Liver (tissue), 8 donors: ENCODE measurements at regions not wholly inside any gene's neighbourhood (a gene's known extent, or its start where the extent isn't known, plus 50 kb on each side); places are given as distances from the start of the nearest gene placed in this dataset.

Experiments used
- DNase-seq: peaks from one replicate; pipeline ENCODE4 v3.0.0-alpha.2; 2017; ENCODE audit warnings: low spot score
- H3K27ac ChIP-seq, 2 donors: one replicate each; pipeline ENCODE4 v1.7.0; 2013; ENCODE audit warnings: inconsistent platforms in 2 of 2, low read length in 2 of 2, control low read depth in 1 of 2, low read depth in 1 of 2, mild to moderate bottlenecking in 1 of 2
- H3K27me3 ChIP-seq, 4 donors: one replicate each; pipeline versions ENCODE4 v1.6.1 to v1.7.0; 2013; ENCODE audit warnings: low read length in 3 of 4, inconsistent platforms in 1 of 4, mild to moderate bottlenecking in 1 of 4, moderate library complexity in 1 of 4; ENCODE audit not compliant: control insufficient read depth in 4 of 4, insufficient read depth in 4 of 4
- H3K36me3 ChIP-seq, 4 donors: one replicate each; pipeline versions ENCODE4 v1.6.1 to v1.7.0; 2013; ENCODE audit warnings: low read length in 3 of 4, mild to moderate bottlenecking in 3 of 4, low read depth in 1 of 4, moderate library complexity in 1 of 4; ENCODE audit not compliant: control insufficient read depth in 4 of 4, insufficient read depth in 3 of 4
- H3K4me1 ChIP-seq, 4 donors: one replicate each; pipeline versions ENCODE4 v1.6.1 to v1.7.0; 2013; ENCODE audit warnings: low read length in 3 of 4, mild to moderate bottlenecking in 3 of 4, moderate library complexity in 1 of 4; ENCODE audit not compliant: control insufficient read depth in 4 of 4, insufficient read depth in 4 of 4
- H3K4me3 ChIP-seq, 3 donors: one replicate each; pipeline versions ENCODE4 v1.6.1 to v1.7.0; 2013; ENCODE audit warnings: low read length in 3 of 3, control low read depth in 1 of 3, low read depth in 1 of 3, mild to moderate bottlenecking in 1 of 3
- H3K9ac ChIP-seq, 2 donors: one replicate each; pipeline ENCODE4 v1.7.0; 2013; ENCODE audit warnings: low read length in 2 of 2, mild to moderate bottlenecking in 2 of 2, moderate library complexity in 2 of 2, control low read depth in 1 of 2, low read depth in 1 of 2
- H3K9me3 ChIP-seq, 4 donors: one replicate each; pipeline versions ENCODE4 v1.6.1 to v1.7.0; 2013; ENCODE audit warnings: low read length in 3 of 4; ENCODE audit not compliant: control insufficient read depth in 4 of 4
- EGR1 ChIP-seq, 2 donors: IDR thresholded peaks; 2 replicates each; pipeline ENCODE4 v1.6.1; 2016 to 2018; ENCODE audit warnings: antibody characterized with exemption in 2 of 2, low read depth in 2 of 2
- FOXA1 ChIP-seq: IDR thresholded peaks from 2 replicates; pipeline ENCODE4 v1.6.1; 2016; ENCODE audit warnings: antibody characterized with exemption
- FOXA2 ChIP-seq: IDR thresholded peaks from 2 replicates; pipeline ENCODE4 v1.6.1; 2016; ENCODE audit warnings: antibody characterized with exemption
- GABPA ChIP-seq, 2 donors: IDR thresholded peaks in 1 of 2; conservative IDR thresholded peaks in 1 of 2; 2 replicates each; pipeline ENCODE4 v1.6.1; 2016; ENCODE audit warnings: antibody characterized with exemption in 2 of 2, mild to moderate bottlenecking in 1 of 2, moderate library complexity in 1 of 2
- HNF4A ChIP-seq, 2 donors: conservative IDR thresholded peaks; 2 replicates each; pipeline ENCODE4 v1.6.1; 2016; ENCODE audit warnings: antibody characterized with exemption in 2 of 2, mild to moderate bottlenecking in 2 of 2
- RXRA ChIP-seq, 2 donors: IDR thresholded peaks; 2 replicates each; pipeline ENCODE4 v1.6.1; 2017 to 2018; ENCODE audit warnings: antibody characterized with exemption in 2 of 2, mild to moderate bottlenecking in 1 of 2
- SP1 ChIP-seq: IDR thresholded peaks from 2 replicates; pipeline ENCODE4 v1.6.1; 2018; ENCODE audit warnings: antibody characterized with exemption, mild to moderate bottlenecking
- WGBS: extraction: QIAGEN DNeasy Blood & Tissue Kit; methylation state at CpG from one replicate; pipeline ENCODE4 v1.1.7; 2013; 5-methylcytosine and 5-hydroxymethylcytosine counted together
- TF ChIP-seq, protein P1 (sequence below): fragments of 150-350 bp; IDR thresholded peaks from 2 replicates; pipeline ENCODE4 v1.5.1; 2017; ENCODE audit warnings: improper control_type of control experiment, low read depth, low read length; ENCODE audit not compliant: missing input control
- TF ChIP-seq, protein P2 (sequence below): IDR thresholded peaks from 2 replicates; pipeline ENCODE4 v1.6.1; 2016; ENCODE audit warnings: antibody characterized with exemption
- TF ChIP-seq, protein P3 (sequence below): IDR thresholded peaks from 2 replicates; pipeline ENCODE4 v1.6.1; 2016; ENCODE audit warnings: antibody characterized with exemption, mild to moderate bottlenecking
- donor health status: healthy.
- donor health status: healthy.
- donor health status: healthy.
- donor health status: healthy.
- donor health status: healthy.

DNA sequence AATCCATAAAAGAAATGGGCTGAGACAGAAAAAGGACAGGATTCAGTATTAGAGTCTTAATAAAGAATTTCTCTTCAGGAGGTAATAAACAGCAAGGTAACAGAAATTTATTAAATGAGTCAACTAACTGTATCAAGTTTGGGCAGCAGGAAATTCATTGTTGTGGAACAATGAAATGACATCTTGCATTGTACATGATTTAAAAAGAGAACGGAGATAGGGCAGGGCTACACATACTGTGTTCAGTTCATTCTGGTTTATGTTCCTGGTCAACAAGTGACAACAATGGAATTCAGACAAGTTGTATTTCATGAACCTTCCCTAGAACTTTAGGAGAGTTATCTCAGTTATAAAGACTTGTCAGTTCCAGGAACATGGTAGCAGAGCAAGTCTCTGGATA, 961.3 kb downstream of the SOCS6 start:
- Histone ChIP-seq H3K27ac (no peak overlapping the region), H3K36me3 (no peaks in the 10 kb centered on the region), H3K4me1 (no peaks in the 10 kb centered on the region), H3K4me3 (no peak overlapping the region), H3K9me3 (no peaks in the 10 kb centered on the region), H3K27me3 (no peaks in the 10 kb centered on the region), H3K9ac (no peak overlapping the region)
- no peak for TF ChIP-seq EGR1 (IDR thresholded peaks at IDR 0.05; ENCODE audit: low read depth in 2 of 2)
- no peak for TF ChIP-seq FOXA2
- TF ChIP-seq, protein P1, sequence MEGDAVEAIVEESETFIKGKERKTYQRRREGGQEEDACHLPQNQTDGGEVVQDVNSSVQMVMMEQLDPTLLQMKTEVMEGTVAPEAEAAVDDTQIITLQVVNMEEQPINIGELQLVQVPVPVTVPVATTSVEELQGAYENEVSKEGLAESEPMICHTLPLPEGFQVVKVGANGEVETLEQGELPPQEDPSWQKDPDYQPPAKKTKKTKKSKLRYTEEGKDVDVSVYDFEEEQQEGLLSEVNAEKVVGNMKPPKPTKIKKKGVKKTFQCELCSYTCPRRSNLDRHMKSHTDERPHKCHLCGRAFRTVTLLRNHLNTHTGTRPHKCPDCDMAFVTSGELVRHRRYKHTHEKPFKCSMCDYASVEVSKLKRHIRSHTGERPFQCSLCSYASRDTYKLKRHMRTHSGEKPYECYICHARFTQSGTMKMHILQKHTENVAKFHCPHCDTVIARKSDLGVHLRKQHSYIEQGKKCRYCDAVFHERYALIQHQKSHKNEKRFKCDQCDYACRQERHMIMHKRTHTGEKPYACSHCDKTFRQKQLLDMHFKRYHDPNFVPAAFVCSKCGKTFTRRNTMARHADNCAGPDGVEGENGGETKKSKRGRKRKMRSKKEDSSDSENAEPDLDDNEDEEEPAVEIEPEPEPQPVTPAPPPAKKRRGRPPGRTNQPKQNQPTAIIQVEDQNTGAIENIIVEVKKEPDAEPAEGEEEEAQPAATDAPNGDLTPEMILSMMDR, result no peak
- no peak for TF ChIP-seq GABPA (IDR thresholded peaks at IDR 0.05 in 1 of 2, conservative IDR thresholded peaks at IDR 0.05 in 1 of 2)
- TF ChIP-seq, protein P2, sequence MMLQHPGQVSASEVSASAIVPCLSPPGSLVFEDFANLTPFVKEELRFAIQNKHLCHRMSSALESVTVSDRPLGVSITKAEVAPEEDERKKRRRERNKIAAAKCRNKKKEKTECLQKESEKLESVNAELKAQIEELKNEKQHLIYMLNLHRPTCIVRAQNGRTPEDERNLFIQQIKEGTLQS, result no peak
- TF ChIP-seq, protein P3, sequence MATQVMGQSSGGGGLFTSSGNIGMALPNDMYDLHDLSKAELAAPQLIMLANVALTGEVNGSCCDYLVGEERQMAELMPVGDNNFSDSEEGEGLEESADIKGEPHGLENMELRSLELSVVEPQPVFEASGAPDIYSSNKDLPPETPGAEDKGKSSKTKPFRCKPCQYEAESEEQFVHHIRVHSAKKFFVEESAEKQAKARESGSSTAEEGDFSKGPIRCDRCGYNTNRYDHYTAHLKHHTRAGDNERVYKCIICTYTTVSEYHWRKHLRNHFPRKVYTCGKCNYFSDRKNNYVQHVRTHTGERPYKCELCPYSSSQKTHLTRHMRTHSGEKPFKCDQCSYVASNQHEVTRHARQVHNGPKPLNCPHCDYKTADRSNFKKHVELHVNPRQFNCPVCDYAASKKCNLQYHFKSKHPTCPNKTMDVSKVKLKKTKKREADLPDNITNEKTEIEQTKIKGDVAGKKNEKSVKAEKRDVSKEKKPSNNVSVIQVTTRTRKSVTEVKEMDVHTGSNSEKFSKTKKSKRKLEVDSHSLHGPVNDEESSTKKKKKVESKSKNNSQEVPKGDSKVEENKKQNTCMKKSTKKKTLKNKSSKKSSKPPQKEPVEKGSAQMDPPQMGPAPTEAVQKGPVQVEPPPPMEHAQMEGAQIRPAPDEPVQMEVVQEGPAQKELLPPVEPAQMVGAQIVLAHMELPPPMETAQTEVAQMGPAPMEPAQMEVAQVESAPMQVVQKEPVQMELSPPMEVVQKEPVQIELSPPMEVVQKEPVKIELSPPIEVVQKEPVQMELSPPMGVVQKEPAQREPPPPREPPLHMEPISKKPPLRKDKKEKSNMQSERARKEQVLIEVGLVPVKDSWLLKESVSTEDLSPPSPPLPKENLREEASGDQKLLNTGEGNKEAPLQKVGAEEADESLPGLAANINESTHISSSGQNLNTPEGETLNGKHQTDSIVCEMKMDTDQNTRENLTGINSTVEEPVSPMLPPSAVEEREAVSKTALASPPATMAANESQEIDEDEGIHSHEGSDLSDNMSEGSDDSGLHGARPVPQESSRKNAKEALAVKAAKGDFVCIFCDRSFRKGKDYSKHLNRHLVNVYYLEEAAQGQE, result no peak
- no peak for TF ChIP-seq HNF4A (conservative IDR thresholded peaks at IDR 0.05)
- no peak for DNase-seq
- 64% methylated on average over 1 of the region's 1 CpG for WGBS

DNA sequence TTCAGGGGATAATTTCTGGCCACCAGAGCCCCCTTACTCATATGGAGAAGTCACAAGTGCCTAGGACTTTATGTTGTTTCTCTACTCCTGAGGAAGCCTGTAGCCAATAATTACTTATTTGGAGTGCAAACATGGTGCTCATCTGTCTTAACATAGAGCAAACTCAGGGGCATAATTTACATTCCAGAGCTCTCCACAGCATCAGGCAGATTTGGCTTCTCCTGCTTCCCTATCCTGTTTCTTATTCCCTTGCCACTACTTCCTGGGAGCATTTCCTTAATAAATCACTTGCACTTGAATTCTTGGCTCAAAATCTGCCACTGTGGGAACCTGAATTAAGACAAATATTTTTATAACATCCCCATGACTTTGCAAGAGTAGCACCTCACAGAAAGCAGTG, 960.9 kb downstream of the SOCS6 start:
- H3K4me3 ChIP-seq, result no peak overlapping the region
- H3K9ac ChIP-seq, result no peak overlapping the region
- no peaks in the 10 kb centered on the region for H3K4me1 ChIP-seq
- no peaks in the 10 kb centered on the region for H3K9me3 ChIP-seq
- H3K36me3 ChIP-seq, result no peaks in the 10 kb centered on the region
- H3K27me3 ChIP-seq, result no peaks in the 10 kb centered on the region
- no peak overlapping the region for H3K27ac ChIP-seq
- DNase-seq, result no peak
- TF ChIP-seq, protein P3, result no peak
- TF ChIP-seq, protein P2, result no peak
- TF ChIP-seq HNF4A (conservative IDR thresholded peaks at IDR 0.05), result no peak
- TF ChIP-seq SP1, result no peak
- no peak for TF ChIP-seq RXRA (IDR thresholded peaks at IDR 0.05)
- no peak for TF ChIP-seq FOXA1
